H7 (cell line): ENCODE measurements at regions not wholly inside any gene's neighbourhood (a gene's known extent, or its start where the extent isn't known, plus 50 kb on each side); places are given as distances from the start of the nearest gene placed in this dataset.

Experiments
- DNase-seq: peaks from one replicate; pipeline ENCODE4 v3.0.0; 2012
- H3K27me3 ChIP-seq: 2 replicates; pipeline ENCODE4 v1.6.0; 2011; ENCODE audit warnings: mild to moderate bottlenecking, low read length; ENCODE audit not compliant: control insufficient read depth, insufficient read depth
- H3K36me3 ChIP-seq: replicated peaks from 2 replicates; pipeline ENCODE4 v1.5.1; 2011; ENCODE audit warnings: low read length; ENCODE audit not compliant: control insufficient read depth, insufficient read depth
- H3K4me3 ChIP-seq: 2 replicates; pipeline ENCODE4 v1.5.1; 2011; ENCODE audit warnings: low read depth, mild to moderate bottlenecking, control low read depth, low read length, moderate library complexity; ENCODE audit not compliant: insufficient read depth

DNA sequence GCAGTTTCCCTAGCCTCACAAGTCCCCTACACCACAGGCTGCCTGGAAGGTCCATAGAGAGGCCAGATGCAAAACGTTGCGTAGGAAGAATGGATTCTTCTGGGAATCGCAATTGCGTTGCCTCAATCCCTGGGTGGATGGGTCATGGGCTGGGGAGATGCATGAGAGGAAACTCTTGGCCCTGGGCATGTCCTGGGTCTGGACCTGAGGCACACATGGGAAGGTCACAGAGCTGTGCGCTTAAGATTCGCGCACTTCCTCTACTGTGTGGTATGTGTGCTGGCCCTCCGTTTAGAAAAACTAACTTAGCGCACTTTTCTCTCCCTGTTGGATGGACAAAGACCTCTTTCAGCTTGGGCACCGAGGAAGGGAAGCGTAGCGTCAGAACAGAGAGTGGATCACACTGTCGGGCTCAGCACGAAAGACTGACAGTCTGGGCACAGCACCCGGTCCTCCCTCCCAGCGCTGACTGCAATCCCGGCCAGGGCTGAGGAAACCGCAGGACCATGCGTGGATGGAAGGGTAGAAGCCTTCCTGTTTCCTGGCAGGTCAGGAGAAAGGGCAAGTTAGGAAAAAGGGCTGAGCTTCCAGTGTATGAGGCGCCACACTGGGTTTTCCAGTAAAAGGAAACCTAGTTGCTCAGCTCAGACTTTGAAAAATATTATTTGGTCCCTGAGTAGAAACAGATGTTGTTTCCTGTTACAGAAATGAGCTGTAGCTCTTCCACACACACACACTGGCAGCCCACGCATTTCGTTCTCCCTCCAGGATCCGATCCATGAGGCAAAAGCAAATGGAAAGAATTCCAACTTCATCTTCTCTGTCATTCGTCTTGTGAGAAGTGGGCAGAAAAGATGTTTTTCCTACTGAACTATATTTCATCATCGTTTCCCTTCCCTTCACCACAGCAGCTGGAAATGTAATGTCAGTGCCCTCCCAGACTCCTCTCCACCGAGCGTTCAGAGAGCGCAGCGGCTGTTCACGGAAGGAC is 86.0 kb downstream of the ING1 start:
- DNase-seq, result no peak
- H3K4me3 ChIP-seq, result no peak overlapping the region
- H3K27me3 ChIP-seq, result peaks cover 5% of the 10 kb centered on the region; the same call in 1 of the 2 replicates
- H3K36me3 ChIP-seq, result no peaks in the 10 kb centered on the region

DNA sequence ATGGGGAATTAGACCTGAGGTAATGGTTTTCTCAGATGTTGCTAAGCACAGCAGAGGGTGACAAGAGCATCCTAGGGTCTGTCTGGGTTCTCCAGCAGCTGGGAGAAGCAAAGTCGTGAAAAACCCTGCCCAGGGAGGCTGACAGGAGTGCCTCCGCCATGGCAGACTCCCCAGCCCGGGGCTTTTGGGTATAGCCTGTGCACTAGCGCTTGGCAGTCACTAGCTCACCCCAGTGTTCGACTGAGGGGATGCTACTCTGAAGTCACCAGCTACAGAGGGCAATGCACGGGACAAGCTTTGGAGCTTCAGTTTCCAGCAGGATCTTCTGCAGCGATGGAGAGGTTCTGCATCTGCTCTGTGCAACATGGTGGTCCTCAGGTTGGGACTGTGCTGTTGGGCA is 87.5 kb downstream of the ING1 start:
- Histone ChIP-seq H3K4me3 (no peak overlapping the region), H3K36me3 (no peaks in the 10 kb centered on the region), H3K27me3 (peaks cover 5% of the 10 kb centered on the region; the same call in 1 of the 2 replicates)
- peak; percentile 68 for DNase-seq

GRCh38 chr13:110802260-110802659 is 88.8 kb downstream of the ING1 start:
- H3K4me3 ChIP-seq, result no peak overlapping the region
- no peak for DNase-seq
- H3K36me3 ChIP-seq, result no peaks in the 10 kb centered on the region
- H3K27me3 ChIP-seq, result peaks cover 5% of the 10 kb centered on the region; the same call in 1 of the 2 replicates

GRCh38 chr13:110806636-110807035 is 93.1 kb downstream of the ING1 start:
- no peaks in the 10 kb centered on the region for H3K36me3 ChIP-seq
- no peak overlapping the region for H3K4me3 ChIP-seq
- H3K27me3 ChIP-seq, result peaks cover 9% of the 10 kb centered on the region
- DNase-seq, result no peak

DNA sequence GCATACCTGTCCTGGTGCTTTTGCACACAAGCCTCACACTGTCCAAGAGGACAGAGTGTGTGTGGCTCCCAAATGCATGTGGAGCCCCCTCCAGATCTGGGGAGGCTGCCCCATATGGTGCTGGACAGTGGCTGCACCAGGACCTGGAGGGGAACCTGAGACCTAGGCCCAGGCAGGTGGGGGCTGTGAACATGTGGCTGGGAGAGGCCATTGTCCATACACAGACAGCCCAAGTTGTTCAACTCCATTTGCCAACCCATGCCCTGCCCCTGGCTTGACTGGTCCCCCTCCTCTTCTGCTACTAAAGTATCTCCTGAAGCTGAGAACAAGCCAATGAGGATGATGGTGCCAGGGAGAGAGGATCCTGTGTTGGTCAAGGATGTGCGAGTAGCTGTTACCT is 94.0 kb downstream of the ING1 start:
- H3K36me3 ChIP-seq, result no peaks in the 10 kb centered on the region
- no peak for DNase-seq
- H3K4me3 ChIP-seq, result no peak overlapping the region
- peaks cover 18% of the 10 kb centered on the region for H3K27me3 ChIP-seq

GRCh38 chr13:110808138-110808537 is 94.6 kb downstream of the ING1 start:
- H3K36me3 ChIP-seq, result no peaks in the 10 kb centered on the region
- DNase-seq, result no peak
- H3K27me3 ChIP-seq, result peaks cover 24% of the 10 kb centered on the region
- H3K4me3 ChIP-seq, result no peak overlapping the region

DNA sequence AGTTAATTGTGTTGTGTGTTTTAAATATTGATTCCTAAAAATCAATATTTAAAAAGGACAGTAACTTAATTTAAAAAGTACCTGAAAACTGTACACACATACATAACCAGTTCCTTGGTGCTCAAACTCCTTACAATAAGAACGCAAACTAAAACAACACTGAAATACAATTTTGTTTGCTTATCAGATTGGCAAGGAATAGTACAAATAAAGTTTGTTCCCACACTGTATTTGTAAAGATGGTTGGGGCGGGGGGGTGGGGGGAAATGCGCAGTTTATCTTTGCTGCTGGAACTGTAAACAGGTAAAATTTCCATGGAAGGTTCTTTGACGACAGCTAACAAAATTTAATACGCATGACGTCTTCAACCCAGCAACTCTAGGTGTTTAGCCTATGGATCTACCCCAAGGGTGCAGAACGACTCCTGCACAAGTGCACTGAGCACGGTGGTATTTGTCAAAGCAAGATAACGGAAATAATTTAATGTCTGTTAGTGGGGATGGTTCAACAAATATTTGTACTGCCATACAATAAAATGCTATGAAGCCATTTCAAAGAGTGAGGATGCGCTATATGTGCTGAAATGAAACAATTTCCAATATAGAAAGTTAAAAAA is 96.5 kb downstream of the ING1 start:
- DNase-seq, result no peak
- H3K36me3 ChIP-seq, result no peaks in the 10 kb centered on the region
- H3K27me3 ChIP-seq, result peaks cover 26% of the 10 kb centered on the region
- H3K4me3 ChIP-seq, result no peak overlapping the region

DNA sequence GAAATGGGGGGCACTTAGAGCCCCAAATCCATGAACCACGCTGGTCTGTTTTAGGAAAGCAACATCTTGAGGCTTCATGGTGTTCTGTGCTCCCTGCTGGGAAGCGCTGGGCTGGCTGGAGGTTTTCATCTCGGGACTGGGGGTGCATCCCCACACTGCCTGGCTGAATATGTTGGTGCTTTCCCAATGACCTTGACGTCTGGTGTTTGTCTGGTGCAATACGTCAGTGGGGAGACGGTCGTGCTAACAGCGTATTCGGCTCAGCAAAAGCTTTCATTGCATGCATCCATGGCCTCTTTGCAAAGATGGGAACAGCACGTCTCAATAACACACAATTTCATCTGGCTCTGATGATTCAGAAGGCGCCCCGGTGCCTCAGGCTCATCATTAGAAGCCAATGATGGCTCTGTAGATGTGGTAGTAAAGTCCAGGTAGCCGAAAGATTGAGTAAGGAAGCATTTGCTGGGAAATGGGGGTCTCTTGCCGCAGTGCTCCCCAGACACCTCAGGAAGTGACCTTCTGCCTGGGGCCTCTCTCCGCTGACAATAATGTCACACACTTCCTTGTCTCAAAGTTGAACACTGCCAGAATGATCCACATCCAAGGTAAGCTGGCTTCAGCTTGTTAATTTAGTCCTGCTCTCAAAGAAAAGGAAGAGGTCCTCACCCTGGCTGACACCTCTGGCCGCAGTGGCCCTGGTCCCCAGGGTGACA is 97.7 kb downstream of the ING1 start:
- Histone ChIP-seq H3K36me3 (no peaks in the 10 kb centered on the region), H3K27me3 (peaks cover 26% of the 10 kb centered on the region), H3K4me3 (no peak overlapping the region)
- peak; percentile 35 for DNase-seq

GRCh38 chr13:110811771-110812120 is 98.2 kb downstream of the ING1 start:
- peaks cover 26% of the 10 kb centered on the region for H3K27me3 ChIP-seq
- H3K36me3 ChIP-seq, result no peaks in the 10 kb centered on the region
- peak; percentile 53 for DNase-seq
- H3K4me3 ChIP-seq, result peak overlapping the region; percentile 39; the same call in 1 of the 2 replicates

DNA sequence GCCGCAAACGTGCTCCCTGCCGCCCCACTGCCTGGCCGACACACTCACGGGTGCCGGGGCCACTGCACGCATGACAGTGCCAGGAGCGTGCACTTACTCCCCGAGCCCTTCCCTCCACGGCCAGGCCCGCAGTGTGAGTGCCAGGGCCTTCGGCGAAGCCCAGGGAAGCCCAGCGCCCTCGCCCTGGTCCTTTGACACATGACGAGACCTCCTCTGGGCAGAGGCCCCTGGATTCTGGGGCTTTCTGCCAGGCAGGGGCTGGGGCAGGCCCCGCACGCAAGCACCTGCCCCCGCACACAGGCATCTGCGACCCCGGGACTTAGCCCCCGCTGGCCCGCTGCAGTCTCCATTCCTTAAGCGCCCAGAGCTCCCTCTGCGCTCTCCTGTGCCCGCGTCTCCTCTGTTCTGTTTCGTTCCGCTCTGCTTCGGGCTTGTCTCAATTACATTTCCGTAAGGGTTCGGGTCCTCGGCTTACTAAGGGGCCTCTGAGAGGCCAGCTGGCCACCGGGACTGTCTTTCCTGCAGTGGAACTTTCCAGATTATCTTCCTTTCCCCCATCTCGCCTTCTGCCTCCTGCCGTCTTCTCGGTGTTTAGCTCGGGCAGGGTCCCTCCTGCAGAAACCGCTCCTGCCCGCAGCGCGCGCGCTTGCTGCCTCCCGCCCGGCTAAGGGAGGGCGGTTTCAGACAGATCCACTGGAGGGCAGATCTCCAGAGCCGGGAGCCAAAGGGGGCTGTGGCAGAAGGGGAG is 98.8 kb downstream of the ING1 start:
- DNase-seq, result peak; percentile 90
- Histone ChIP-seq H3K4me3 (peak overlapping the region; percentile 39), H3K36me3 (no peaks in the 10 kb centered on the region), H3K27me3 (peaks cover 26% of the 10 kb centered on the region)

DNA sequence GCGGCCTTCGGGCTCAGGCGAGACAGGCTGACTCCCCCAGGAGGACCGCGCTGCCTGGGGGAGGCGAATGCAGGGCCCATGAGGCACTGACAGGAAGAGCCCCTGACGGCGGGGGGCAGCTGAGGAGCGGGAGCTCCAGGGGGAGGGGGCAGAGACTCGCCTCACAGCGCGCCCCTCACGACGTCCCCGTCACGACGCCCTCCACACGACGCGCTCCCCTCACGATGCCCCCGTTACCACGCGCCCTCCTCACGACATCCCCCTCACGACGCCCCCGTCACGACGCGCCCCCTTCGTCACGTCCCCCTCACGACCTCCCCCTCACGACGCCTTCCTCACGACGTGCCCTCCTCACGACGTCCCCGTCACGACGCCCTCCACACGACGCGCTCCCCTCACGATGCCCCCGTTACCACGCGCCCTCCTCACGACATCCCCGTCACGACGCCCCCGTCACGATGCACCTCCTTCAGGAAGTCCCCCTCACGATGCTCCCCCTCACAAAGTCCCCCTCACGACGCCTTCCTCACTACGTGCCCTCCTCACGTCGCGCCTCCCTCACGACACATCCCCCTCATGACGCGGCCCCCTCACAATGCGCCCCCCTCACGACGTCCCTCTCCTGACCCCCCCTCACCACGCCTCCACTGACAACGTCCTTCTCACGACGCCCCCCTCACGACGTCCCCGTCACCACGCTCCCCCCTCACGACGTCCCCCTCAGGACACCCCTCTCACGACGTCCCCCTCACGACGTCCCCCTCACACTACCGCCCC is 99.6 kb downstream of the ING1 start:
- peaks cover 26% of the 10 kb centered on the region for H3K27me3 ChIP-seq
- DNase-seq, result peak; percentile 52
- H3K36me3 ChIP-seq, result no peaks in the 10 kb centered on the region
- H3K4me3 ChIP-seq, result peak overlapping the region; percentile 39

- no peak overlapping the region for H3K4me3 ChIP-seq
- peak; percentile 49 for DNase-seq
- H3K36me3 ChIP-seq, result no peaks in the 10 kb centered on the region
- H3K27me3 ChIP-seq, result peaks cover 26% of the 10 kb centered on the region
These were observed 100.4 kb downstream of the ING1 start for GRCh38 chr13:110813646-110814624.
